HS-5 (cell line): ENCODE measurements at regions not wholly inside any gene's neighbourhood (a gene's known extent, or its start where the extent isn't known, plus 50 kb on each side); places are given as distances from the start of the nearest gene placed in this dataset.
"Not testable (repeated sequence)": the region's sequence is repeated elsewhere in the genome, so short reads cannot be mapped to it uniquely, and the experiment has no call there.

Experiments used
- DNase-seq: peaks from one replicate; pipeline ENCODE4 v3.0.0-alpha.2; 2012; ENCODE audit warnings: low read depth

DNA sequence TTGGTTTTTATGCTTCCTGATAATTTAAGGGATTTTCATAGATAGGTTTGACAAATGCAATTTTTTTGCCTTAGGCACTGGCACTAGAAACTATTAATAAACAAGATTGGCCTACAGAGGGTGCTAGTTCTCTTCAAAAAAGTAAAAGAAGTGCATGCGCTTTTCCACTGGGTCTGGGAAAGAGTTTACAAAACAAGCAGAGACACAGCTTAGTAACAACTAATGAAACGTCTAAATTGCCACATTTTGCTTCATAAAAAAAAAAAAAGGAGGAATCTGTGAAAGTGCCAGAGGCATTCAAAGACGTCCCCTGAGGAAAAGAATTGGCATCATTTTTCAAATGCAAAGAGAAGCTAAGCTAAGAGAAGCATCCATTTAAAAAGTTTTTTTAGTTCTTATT lies 58.3 kb upstream of the EEA1 start:
- no peak for DNase-seq

DNA sequence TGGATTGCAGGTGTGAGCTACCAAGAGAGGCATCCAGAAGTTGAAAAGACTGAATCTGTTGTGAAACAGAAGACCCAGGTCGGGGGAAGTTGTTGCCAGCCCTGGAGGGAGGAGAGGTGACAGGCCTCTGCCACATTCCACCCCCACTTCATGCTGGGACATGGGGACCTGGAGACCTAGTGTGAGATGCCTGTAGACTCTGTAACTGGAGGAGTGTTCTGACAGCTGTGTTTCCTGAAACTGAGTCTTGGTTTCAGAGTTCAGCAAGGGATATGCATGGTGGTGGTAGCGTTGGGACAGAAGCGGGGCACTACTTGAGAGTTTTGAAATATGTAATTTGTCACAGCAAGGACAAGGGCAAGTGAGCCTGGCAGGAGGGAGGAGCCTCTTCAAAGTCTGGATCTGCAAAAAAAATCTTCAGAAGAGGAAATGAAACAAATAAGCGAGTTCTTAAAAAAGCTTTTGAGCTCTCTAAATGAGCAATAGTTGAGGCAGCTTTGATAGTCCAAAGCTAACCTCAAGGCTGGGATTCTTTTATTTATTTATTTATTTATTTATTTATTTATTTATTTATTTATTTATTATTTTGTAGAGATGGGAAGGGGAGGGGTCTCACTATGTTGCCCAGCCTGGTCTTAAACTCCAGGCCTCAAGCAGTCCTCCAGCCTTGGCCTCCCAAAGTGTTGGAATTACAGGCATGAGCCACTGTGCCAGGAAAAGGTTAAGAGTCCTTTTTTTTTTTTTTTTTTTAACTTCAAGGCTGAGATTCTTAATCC lies 58.9 kb upstream of the EEA1 start:
- no peak for DNase-seq

DNA sequence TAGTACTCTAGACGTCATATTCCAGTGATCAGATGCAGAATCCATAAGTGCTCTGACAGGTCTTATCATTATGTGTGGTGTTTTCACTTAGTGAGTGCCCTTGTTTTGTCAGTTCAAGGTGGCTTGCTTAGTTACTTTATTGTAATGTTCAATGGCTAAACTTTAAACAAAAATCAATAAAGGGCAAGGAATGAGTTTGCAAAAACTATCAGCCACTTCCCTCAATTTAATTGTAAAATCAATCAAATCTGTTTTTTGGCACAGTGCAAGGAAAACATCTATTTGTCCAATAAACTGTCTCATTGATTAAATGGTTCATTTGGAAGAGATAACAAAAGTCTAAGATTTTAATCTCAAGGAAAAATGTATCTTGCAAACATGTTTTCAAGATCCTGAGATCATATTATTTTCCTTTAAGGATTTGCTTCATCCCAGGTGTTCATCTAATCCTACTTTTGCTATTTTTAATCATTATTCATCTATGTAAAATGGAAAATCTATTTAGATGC lies 59.6 kb upstream of the EEA1 start:
- no peak for DNase-seq

DNA sequence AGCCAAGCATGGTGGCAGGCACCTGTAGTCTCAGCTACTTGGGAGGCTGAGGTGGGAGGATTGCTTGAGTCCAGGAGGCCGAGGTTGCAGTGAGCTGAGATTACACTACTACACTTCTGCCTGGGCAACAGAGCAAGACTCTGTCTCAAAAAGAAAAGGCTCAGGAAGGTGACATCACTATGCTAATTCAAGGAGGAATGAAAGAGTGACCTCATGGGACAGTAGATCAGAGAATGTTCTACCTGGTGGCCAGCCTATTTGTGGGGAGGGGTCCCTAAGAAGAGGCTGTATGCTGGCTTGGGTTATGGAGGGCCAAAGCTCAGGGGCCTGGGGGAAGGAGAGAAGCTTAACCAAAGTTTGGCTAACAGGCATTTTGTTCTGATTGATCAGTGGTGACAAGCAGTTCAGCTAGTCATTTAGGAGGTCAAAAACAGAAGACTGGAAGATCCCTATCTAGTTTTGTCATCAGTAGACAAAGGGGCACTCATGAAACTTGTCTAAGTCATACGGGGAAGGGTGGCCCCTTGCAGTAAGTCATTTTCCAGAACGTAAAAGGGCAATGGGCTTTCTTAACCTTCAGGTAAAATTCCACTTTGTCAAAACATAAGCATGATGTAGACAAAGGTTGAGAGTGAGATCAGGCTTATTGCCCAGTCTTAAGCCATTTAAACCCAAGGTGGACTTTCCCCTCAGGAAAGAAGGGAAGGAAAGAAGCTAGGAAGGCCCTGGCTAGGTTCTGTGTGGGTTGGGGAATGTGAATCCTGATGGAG lies 60.8 kb upstream of the EEA1 start:
- DNase-seq = no peak

DNA sequence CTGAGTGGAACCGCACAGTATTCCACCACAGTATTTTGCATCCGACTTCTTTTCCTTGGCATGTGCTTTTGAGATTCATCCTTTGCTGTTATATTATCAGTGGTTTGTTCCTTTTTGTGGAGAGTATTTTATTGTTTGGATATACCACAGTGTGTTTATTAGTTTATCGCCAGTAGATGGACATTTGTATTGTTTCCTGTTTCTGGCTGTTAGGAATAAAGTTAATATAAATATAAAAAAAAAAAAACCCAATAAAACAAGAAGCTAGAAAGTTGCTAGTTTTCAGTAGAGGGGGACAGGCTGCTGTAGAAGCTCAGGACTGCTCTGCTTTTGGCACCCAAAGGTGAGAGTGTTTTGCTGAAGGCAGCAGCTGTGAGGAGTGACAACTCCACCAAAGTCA lies 62.0 kb upstream of the EEA1 start:
- DNase-seq = no peak

DNA sequence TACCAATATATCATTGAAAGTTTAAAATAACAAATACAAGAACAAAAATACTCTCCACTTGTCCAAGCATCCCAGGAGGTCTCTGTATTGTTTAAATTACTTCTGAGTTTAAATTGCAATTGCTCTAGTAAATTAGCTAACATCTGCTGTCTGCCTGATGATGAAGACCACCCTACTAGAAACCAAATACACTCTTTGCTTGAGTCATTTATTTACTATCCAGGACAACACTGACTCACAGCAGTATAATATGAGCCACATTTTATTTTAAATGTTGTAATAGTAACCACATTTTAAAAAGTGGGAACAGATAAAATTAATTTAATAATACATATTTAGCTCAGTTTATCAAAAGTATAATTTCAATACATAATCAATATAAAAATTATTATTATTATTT lies 62.9 kb upstream of the EEA1 start:
- no peak for DNase-seq

DNA sequence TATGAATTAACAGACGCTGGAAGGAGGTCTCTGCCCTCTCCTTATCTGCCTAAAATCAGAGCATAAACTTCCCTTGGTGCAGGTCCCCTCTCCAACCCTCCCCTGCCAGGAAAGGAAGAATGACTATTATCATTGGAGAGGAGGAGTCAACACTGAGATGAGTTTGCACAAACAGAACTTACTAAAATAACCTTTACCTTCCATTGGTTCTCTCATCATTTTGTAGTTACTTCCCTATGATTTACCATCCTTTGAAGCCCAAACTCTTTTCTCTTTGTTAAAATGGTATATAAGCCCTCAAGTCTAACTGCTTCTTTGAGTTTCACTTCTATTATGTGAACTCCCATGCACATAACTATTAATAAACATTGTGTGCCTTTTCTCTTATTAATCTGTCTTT lies 64.2 kb upstream of the EEA1 start:
- DNase-seq = no peak

DNA sequence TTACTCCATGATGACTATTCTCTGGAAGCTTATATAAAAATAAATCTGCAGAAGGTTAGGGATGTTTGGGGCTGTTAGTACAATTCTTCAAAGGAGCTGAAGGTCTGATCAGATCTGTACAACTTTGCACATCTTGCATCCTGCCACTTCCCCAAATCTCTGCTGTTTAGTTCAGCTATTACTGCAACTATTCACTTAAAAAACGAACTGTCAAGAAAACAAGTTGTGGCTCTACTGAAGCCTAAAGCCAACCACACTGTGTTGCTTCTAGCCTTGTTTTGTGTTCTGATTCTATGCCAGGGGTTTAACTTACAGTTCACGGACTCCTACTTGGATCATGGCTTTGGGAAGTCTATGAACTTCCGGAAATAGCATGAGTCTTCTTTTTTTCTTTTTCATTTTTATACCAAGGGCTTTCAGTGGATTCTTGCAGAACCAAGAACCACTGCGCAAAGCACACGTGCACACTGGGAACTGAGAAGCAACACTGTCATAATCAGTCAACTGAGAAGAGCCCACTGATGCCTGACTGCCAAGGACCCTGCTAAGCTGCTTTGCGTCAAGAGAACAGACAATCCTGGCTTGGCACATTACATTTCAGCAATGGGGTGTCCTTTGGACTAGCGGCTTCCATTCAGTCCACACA lies 66.3 kb upstream of the EEA1 start:
- no peak for DNase-seq

DNA sequence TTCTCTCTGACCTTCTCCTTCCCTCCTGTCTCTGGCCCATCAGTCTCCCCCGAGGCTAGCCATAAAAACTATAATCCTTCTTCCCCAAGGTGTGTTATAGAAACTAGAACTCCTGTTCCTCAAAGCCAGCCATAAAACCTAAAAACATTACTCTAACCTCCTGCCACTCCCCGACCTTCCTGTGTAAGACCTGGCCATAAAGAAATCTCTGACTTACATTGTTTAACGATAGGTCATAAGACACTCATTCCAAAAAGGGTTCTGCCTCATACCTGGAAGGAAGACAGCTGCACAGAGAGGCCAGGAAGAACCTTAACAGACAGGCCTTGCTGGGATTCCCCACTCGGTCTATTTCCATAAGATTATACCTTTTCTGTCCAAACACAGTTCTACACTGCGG lies 70.9 kb upstream of the EEA1 start:
- DNase-seq = no peak

DNA sequence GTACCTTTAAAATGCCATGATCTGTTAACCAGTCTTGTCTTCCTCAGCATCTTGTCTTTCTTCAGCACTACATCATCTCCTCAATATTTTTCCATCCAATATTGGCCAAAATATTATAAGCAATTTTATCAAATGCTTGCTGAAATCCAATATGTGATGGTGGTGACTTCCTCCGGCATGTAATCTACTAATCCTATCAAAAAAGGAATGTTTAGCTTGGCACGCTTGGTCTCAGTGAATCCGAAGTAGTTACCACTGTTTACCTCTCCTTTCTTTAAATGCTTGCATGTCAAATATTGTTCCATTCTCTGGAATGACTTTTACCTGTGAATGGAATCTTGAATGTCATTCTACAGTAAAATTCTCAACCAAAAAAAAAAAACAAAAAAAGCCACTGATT lies 72.3 kb upstream of the EEA1 start:
- no peak for DNase-seq

DNA sequence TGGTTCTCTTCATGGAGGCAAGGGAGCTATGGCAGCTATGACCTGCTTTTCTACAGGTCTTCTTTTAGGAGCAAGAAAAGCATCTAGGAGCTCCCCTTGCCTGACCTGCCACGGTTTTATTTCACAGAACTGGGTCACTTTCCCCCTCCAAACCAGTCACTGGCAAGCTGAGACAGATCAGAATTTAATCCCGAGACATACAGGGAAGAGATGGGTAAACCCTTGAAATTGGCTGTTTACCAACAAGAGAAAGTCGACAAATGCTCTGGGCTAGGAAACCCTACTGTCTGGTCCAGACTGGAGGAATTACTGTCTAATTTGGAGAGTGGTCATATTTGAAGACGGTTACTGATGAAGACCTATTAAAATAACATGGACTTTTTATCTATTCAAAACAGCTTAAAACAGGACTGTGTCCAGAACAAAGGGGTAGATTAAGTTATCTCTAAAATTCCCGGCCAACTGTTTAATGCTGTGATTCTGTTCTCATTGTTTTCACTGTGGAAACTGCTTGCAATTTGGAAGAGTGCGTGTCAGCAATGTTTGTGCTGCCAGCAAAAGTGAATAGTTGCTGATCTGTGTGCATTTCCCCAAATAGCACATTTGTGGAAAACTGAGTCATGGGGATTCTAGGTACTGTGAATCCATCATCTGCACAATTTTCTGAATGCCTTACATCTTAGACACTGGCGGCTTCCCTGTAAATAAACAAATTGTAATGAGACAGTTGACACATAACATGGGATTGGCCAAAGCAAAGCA lies 73.4 kb upstream of the EEA1 start:
- no peak for DNase-seq

DNA sequence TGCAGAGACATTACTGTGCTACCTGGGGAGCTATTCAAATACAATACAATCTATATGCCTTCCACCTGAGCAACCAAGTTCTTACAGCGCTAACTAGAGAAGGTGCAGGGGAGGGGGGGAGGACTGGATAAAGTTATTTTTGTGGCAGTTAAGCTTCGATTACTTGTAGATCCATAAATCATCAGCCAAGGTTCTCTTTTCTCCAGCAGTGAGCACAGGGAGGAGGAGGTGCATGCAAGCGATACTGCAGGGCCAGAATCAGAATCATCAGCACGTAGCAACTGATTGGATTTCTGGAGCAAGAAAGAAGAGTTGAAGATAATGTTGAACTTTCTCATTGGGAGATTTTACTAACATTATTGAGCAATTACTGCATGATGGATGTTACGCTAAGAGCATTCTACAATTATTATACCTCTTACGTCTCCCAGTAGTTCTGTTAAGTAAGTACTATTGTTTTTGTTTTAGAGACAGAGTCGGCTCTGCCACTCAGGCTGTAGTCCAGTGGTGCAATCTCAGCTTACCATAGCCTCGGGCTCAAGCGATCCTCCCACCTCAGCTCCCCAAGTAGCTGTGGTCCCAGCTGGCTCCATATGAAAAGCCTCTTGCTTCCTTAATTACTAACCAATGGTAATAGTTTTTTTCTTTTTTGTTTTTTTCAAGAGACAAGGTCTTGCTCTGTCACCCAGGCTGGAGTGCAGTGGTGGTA lies 74.6 kb upstream of the EEA1 start:
- no peak for DNase-seq

DNA sequence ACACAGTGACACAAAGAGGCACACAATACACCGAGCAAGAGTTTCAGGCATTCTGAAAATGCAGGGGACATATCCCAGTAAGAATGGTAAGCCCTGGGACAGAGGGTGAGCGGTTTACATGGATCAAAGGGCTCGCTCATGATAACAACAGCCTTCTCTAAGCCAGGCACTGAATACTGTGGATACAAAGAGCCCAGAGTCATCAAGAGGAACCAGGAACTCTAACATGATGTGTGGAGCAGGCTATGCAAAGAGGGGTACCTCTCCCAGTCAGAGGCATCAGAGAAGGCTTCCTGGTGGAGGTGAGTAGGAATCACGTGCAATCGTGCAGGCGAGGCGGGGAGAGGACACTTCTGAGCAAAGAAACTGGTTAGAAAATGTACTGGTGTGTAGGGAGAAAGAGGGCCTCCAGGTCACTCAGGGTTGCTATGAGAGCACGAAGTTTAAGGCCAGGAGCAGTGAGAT lies 76.9 kb upstream of the EEA1 start:
- no peak for DNase-seq

DNA sequence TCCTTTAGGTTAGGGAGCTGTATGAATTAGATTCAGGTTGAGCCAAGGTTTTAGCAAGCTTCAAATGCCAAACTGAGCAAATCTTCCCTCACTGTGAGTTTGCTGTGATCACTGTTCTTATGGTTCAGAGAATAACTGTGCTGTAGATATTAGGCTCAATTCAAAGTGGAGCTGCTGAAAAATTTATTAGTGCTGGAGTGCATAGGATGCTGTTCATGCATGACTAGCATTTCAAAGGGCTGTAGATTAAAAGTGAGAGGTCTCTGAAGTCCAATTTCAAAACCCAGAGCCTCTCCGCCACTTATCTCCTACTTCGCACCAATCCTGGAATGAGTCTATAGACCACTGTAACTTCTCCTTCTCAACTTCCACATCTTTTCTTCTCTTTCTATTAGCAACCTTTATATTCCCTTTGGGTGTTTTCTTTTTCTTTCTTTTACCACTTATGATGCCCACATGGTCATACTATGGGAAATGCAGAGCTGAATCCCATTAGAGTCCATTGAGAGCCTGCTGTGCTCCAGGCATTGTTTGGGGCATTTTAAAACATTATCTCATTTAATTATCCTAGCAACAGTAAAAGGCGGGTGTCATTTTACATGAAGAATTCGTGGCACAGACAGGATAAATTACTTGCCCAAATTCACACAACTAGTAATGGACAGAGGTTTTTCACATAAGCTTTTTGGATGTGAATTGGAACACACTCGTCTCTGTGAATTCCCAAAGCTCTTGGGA lies 77.5 kb upstream of the EEA1 start:
- DNase-seq = no peak

DNA sequence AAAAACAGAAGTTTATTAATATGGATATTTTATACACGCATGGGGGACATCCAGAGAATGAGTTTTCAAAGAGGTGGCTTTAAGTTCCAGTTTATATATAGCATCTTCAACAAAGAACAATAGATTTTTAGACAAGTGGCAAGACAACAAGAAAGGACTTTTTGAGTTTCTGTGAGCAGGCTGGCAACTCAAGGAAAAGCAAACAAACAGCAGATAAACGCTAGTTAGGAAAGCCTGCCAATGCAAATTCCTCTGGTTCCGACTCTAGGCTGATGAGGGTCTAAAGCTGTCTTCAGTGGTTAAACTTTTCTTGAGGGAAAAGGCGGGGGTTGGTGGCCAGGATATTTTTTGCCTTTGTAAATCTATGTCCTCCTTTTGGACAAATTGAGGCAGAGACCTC lies 78.4 kb upstream of the EEA1 start:
- DNase-seq = no peak

DNA sequence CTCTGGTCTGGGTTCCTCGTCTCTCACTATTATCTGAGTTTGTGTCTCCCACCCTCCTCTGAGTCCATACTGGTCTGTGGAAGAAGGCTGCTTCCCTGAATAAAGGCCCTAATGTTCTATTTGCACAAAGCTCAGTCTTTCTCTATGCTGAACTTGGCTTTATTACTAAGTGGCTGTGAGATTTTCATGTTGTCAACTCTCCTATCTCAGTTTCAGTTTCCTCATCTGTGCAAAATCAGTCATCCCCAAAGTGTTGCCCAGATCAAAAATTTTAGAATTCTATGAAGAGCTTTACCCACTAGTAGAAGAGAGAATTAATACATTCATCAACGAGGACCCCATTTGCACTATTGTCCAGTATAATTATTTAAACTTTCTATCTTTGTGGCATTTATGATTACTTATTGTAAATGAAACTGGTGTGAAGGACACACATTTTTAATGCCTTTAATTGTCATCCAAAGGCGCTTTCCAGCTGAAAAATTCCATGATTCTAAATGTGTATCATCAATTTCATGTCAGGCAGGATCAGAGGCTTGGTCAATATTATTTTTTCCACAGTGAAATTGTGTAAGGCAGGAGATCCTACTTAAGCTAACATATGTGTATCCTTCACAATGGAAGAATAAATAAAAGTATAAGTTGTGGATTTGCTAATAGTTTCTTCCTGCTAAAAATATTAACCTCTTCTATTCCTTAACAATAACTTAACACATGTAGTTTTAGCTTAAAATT lies 79.1 kb upstream of the EEA1 start:
- DNase-seq = no peak

DNA sequence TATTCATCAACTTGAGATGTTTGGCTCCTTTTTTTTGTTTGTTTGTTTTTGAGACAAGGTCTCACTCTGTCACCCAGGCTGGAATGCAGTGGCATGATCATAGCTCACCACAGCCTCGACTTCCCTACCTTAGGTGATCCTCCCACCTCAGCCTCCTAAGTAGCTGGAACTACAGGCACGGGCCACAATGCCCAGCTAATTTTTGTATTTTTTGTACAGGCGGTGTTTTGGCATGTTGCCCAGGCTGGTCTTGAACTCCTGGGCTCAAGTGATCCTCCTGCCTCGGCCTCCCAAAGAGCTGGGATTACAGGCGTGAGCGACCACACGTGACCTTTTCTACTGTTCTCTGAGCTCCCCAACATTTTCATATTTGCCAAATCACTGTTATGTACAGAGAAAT lies 79.8 kb upstream of the EEA1 start:
- DNase-seq = not testable (repeated sequence)

DNA sequence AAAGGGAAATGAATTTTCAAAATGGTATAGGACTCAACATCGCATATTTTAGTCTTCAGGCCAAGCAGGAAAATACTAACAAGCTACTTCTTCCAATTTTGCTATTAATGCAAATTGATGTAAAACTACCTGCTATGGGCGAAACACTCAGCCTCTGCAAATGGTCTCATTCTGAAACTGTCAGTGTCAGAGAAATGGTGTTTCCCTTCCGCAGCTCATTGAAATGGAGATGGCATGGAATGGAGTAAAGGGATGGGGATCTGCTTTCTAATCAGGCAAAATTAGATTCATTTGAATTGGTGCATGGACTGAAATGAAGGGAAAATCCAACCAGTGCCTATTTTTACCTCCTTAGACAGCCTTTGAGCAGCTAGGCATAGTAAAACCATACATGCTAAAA lies 80.4 kb upstream of the EEA1 start:
- no peak for DNase-seq

DNA sequence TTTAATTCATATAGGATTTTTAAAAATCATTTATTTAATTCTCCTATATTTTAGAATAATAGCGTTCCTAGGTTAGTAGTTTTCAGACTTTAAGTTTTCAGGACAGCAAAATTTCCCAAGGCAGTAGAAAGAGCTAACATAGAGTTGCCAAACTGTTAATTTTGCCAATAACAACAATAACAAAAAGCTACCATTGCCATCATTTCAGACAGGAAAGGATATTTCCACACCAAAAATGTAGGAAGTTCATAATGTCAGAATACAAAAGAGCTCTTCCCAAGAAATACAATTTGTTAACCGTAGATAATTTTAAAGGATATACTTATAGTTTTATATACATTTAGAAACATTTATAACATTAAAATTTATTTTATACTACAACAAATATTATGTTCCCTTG lies 81.4 kb upstream of the EEA1 start:
- DNase-seq = no peak

DNA sequence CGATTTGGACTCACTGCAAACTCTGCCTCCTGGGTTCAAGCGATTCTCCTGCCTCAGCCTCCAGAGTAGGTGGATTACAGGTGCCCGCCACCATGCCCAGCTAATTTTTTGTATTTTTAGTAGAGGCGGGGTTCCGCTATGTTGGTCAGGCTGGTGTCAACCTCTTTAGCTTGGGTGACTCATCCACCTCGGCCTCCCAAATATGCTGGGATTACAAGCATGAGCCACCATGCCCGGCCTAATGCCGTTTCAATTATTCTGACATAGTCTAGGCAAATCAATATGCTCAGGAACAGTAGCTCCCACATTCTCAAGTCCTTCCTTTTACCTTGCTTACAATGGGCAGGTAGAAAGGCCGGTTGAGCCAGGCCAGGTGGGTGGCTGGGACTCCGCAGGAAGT lies 82.0 kb upstream of the EEA1 start:
- DNase-seq = no peak
